Gastrocnemius medialis (tissue), 4 donors: ENCODE measurements at regions not wholly inside any gene's neighbourhood (a gene's known extent, or its start where the extent isn't known, plus 50 kb on each side); places are given as distances from the start of the nearest gene placed in this dataset.

ENCODE experiments used
- POLR2A ChIP-seq, 2 donors: fragments of 450-650 bp; IDR thresholded peaks; one replicate each; pipeline ENCODE4 v1.6.1; 2017; ENCODE audit warnings: antibody characterized with exemption in 2 of 2, mild to moderate bottlenecking in 2 of 2, moderate library complexity in 2 of 2
- TF ChIP-seq, protein P1 (sequence below), 5 experiments: fragments of 450-650 bp in 3 of 5; fragments of 200-600 bp in 2 of 5; sonication (generic) in 2 of 5; IDR thresholded peaks in 4 of 5; conservative IDR thresholded peaks in 1 of 5; 1 replicate in 4 of 5; 2 replicates in 1 of 5; pipeline ENCODE4 v1.5.1; 2016 to 2019; ENCODE audit warnings: antibody characterized with exemption in 5 of 5, mild to moderate bottlenecking in 3 of 5, moderate library complexity in 3 of 5

DNA sequence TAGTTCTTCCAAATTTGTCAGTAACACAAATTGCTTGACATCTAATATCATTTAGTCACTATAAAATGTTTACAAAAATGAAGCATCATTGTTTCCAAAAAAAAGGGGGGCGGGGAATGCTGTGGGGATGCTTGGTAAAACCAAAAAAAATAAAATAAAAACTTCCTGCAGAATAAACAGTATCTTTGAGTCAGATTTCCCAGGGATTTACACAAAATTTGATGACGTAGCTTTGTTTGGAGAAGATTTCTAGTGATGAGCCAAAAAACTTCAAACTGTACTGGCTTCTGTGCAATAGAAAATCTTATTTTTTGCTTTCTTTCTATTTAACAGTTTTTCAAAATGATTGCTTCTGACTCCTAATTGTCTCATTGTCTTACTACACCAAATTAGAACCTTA, 80.0 kb downstream of the MZT1 start:
- TF ChIP-seq, protein P1, sequence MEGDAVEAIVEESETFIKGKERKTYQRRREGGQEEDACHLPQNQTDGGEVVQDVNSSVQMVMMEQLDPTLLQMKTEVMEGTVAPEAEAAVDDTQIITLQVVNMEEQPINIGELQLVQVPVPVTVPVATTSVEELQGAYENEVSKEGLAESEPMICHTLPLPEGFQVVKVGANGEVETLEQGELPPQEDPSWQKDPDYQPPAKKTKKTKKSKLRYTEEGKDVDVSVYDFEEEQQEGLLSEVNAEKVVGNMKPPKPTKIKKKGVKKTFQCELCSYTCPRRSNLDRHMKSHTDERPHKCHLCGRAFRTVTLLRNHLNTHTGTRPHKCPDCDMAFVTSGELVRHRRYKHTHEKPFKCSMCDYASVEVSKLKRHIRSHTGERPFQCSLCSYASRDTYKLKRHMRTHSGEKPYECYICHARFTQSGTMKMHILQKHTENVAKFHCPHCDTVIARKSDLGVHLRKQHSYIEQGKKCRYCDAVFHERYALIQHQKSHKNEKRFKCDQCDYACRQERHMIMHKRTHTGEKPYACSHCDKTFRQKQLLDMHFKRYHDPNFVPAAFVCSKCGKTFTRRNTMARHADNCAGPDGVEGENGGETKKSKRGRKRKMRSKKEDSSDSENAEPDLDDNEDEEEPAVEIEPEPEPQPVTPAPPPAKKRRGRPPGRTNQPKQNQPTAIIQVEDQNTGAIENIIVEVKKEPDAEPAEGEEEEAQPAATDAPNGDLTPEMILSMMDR (IDR thresholded peaks at IDR 0.05 in 4 of 5, conservative IDR thresholded peaks at IDR 0.05 in 1 of 5), result no peak
- TF ChIP-seq POLR2A (IDR thresholded peaks at IDR 0.05), result no peak
